Fibroblast of the aortic adventitia (primary cell): ENCODE measurements at regions not wholly inside any gene's neighbourhood (a gene's known extent, or its start where the extent isn't known, plus 50 kb on each side); places are given as distances from the start of the nearest gene placed in this dataset.
"Not testable (repeated sequence)": the region's sequence is repeated elsewhere in the genome, so short reads cannot be mapped to it uniquely, and the experiment has no call there.

Source experiments
- DNase-seq: peaks from one replicate; pipeline ENCODE4 v3.0.0-alpha.2; 2010; ENCODE audit warnings: low read depth
- H3K4me3 ChIP-seq: 2 replicates; pipeline ENCODE4 v1.5.1; 2011; ENCODE audit warnings: low read depth, mild to moderate bottlenecking, control low read depth, low read length, moderate library complexity
- TF ChIP-seq, protein P1 (sequence below): IDR thresholded peaks from 2 replicates; pipeline ENCODE4 v1.5.1; 2011; ENCODE audit warnings: mild to moderate bottlenecking, low read length, control low read depth, inconsistent platforms; ENCODE audit not compliant: insufficient read depth

- DNase-seq = no peak
- H3K4me3 ChIP-seq = no peak overlapping the region
- TF ChIP-seq, protein P1, sequence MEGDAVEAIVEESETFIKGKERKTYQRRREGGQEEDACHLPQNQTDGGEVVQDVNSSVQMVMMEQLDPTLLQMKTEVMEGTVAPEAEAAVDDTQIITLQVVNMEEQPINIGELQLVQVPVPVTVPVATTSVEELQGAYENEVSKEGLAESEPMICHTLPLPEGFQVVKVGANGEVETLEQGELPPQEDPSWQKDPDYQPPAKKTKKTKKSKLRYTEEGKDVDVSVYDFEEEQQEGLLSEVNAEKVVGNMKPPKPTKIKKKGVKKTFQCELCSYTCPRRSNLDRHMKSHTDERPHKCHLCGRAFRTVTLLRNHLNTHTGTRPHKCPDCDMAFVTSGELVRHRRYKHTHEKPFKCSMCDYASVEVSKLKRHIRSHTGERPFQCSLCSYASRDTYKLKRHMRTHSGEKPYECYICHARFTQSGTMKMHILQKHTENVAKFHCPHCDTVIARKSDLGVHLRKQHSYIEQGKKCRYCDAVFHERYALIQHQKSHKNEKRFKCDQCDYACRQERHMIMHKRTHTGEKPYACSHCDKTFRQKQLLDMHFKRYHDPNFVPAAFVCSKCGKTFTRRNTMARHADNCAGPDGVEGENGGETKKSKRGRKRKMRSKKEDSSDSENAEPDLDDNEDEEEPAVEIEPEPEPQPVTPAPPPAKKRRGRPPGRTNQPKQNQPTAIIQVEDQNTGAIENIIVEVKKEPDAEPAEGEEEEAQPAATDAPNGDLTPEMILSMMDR = no peak
Measured at GRCh38 chr2:235218486-235218907, 266.7 kb downstream of the SH3BP4 start.

- no peak overlapping the region for H3K4me3 ChIP-seq
- TF ChIP-seq, protein P1 = no peak
Measured at GRCh38 chr2:235219048-235219447, 267.2 kb downstream of the SH3BP4 start.

DNA sequence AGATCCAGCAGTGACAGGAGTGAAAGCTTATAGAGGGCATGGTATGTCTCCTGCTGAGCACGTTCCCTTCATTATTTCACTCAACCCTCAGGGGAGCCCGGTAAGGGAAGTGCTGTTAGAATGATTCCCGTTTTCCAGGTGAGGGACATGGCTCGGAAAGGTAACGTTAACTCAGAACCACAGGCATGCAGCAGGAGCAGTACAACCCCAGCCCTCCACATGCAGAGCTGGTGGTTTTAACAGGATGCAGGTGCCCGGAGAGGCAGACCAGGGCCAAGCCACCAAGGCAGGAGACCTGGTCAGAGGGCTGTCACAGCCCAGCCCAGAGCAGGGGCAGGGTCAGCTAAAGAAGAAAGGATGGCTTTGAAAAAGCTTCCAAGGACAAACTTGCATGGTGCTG, 268.5 kb downstream of the SH3BP4 start:
- no peak for DNase-seq
- TF ChIP-seq, protein P1 = no peak
- H3K4me3 ChIP-seq = no peak overlapping the region

More at GRCh38 chr2:235219048-235219447, 267.2 kb downstream of the SH3BP4 start:
- no peak for DNase-seq

DNA sequence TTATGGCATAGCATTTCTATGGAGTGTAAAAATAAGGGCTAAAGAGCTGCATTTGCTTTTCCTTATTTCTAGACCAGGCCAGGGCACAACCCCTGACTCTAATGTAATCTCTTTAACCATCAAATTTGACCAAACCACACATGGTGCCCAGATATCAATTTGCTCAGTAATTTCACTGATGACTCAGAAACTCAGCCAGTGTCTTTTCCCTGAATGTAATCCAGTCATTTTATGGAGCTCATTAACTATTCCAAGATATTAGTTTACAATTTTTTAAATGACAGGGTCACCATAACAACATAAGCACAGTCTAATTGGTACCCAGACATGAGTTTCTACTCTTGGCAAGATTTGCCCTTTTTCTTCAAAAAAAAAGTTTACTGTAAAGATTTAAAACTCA, 270.8 kb upstream of the AGAP1 start:
- no peak overlapping the region for H3K4me3 ChIP-seq
- TF ChIP-seq, protein P1 = no peak
- no peak for DNase-seq

DNA sequence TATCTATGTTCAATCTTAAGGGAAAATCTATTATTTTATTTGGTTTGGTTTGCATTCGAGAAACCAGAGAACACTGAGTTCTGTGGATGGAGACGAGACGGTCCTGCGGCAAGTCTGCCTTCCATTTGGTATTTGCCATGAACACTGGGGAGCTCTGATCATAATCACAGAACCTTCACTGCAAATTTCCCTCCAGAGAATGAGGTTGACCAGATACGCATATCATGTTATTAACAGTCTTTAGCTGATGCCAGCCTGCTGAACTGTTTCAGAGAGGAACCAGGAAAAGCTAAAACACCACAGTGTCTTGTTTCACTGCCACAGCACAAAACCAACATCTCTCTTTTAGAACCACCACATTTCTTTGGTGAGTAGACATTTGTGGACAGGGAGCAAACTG, 269.4 kb upstream of the AGAP1 start:
- TF ChIP-seq, protein P1 = no peak
- no peak for DNase-seq
- no peak overlapping the region for H3K4me3 ChIP-seq

DNA sequence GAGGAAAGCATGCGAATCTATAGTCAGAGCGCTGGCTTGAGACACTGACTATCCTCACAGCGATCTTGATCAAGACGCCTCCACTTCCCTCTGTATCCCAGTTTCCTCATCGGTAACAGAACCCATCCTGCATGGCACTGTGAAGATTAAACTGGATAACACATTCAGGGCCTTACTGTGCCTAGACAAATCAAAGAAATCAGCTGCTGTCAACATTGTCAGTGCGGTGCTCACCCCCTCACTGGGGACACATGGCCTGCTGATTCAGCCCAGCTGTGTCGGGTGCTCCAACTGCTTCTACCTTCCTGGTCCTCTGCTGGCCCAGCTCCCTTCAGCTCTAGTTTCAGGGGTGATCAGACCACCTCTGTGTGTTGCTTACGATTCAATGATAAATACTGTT, 268.6 kb upstream of the AGAP1 start:
- no peak overlapping the region for H3K4me3 ChIP-seq
- TF ChIP-seq, protein P1 = no peak
- DNase-seq = no peak

- DNase-seq = no peak
- TF ChIP-seq, protein P1 = no peak
- no peak overlapping the region for H3K4me3 ChIP-seq
Measured at GRCh38 chr2:235227590-235227989, 266.3 kb upstream of the AGAP1 start.

GRCh38 chr2:235228422-235228821, 265.4 kb upstream of the AGAP1 start:
- DNase-seq, H3K4me3 ChIP-seq: not testable (repeated sequence)
